HG03565 (cell line): ENCODE measurements at regions not wholly inside any gene's neighbourhood (a gene's known extent, or its start where the extent isn't known, plus 50 kb on each side); places are given as distances from the start of the nearest gene placed in this dataset.

Source experiments
- ATAC-seq: cut with Tn5 transposase; IDR thresholded peaks from one replicate; pipeline ENCODE4 v1.9.1; 2021; ENCODE audit warnings: mild to moderate bottlenecking, moderate library complexity; ENCODE audit not compliant: unreplicated experiment

GRCh38 chr22:48890693-48891554, 936.7 kb downstream of the BRD1 start:
- ATAC-seq = no peak

GRCh38 chr22:48889887-48890692, 937.6 kb downstream of the BRD1 start:
- no peak for ATAC-seq

- ATAC-seq = no peak
These were observed 938.4 kb downstream of the BRD1 start for GRCh38 chr22:48889209-48889830.

GRCh38 chr22:48888466-48889208, 939.0 kb downstream of the BRD1 start:
- no peak for ATAC-seq

- ATAC-seq = no peak
These were observed 940.0 kb downstream of the BRD1 start for GRCh38 chr22:48887394-48888332.

GRCh38 chr22:48886604-48887393, 940.9 kb downstream of the BRD1 start:
- no peak for ATAC-seq

- ATAC-seq = no peak
These were observed 941.8 kb downstream of the BRD1 start for GRCh38 chr22:48885919-48886305.

GRCh38 chr22:48885271-48885918, 942.3 kb downstream of the BRD1 start:
- no peak for ATAC-seq

- ATAC-seq = no peak
These were observed 942.9 kb downstream of the BRD1 start for GRCh38 chr22:48884786-48885185.

- no peak for ATAC-seq
These were observed 943.3 kb downstream of the BRD1 start for GRCh38 chr22:48884324-48884723.

- no peak for ATAC-seq
These were observed 944.3 kb downstream of the BRD1 start for GRCh38 chr22:48883211-48883960.

- ATAC-seq = no peak
These were observed 945.0 kb downstream of the BRD1 start for GRCh38 chr22:48882636-48883200.

GRCh38 chr22:48881326-48881980, 946.2 kb downstream of the BRD1 start:
- ATAC-seq = no peak

GRCh38 chr22:48880749-48881148, 946.9 kb downstream of the BRD1 start:
- no peak for ATAC-seq

GRCh38 chr22:48876951-48877350, 950.7 kb downstream of the BRD1 start:
- no peak for ATAC-seq

- no peak for ATAC-seq
These were observed 952.7 kb downstream of the BRD1 start for GRCh38 chr22:48874956-48875355.

GRCh38 chr22:48873191-48873520, 954.5 kb downstream of the BRD1 start:
- ATAC-seq = no peak
